Gastrocnemius medialis (tissue), 4 donors: ENCODE measurements at regions not wholly inside any gene's neighbourhood (a gene's known extent, or its start where the extent isn't known, plus 50 kb on each side); places are given as distances from the start of the nearest gene placed in this dataset.

Experiments
- CTCF ChIP-seq, 5 experiments: fragments of 450-650 bp in 3 of 5; fragments of 200-600 bp in 2 of 5; sonication (generic) in 2 of 5; IDR thresholded peaks in 4 of 5; conservative IDR thresholded peaks in 1 of 5; 1 replicate in 4 of 5; 2 replicates in 1 of 5; pipeline ENCODE4 v1.5.1; 2016 to 2019; ENCODE audit warnings: antibody characterized with exemption in 5 of 5, mild to moderate bottlenecking in 3 of 5, moderate library complexity in 3 of 5
- POLR2A ChIP-seq, 2 donors: fragments of 450-650 bp; IDR thresholded peaks; one replicate each; pipeline ENCODE4 v1.6.1; 2017; ENCODE audit warnings: antibody characterized with exemption in 2 of 2, mild to moderate bottlenecking in 2 of 2, moderate library complexity in 2 of 2

GRCh38 chr14:81766321-81766915 lies 232.8 kb upstream of the SEL1L start:
- TF ChIP-seq CTCF (IDR thresholded peaks at IDR 0.05 in 4 of 5, conservative IDR thresholded peaks at IDR 0.05 in 1 of 5) (no peak), POLR2A (IDR thresholded peaks at IDR 0.05) (no peak)
